SH-SY5Y (cell line): ENCODE measurements at regions not wholly inside any gene's neighbourhood (a gene's known extent, or its start where the extent isn't known, plus 50 kb on each side); places are given as distances from the start of the nearest gene placed in this dataset.

Experiments
- GATA2 ChIP-seq: IDR thresholded peaks from 2 replicates; pipeline ENCODE4 v1.6.1; 2011; ENCODE audit warnings: mild to moderate bottlenecking, low read depth, low read length
- GATA3 ChIP-seq: IDR thresholded peaks from 2 replicates; pipeline ENCODE4 v1.6.1; 2011; ENCODE audit warnings: low read depth, mild to moderate bottlenecking, low read length, moderate library complexity

DNA sequence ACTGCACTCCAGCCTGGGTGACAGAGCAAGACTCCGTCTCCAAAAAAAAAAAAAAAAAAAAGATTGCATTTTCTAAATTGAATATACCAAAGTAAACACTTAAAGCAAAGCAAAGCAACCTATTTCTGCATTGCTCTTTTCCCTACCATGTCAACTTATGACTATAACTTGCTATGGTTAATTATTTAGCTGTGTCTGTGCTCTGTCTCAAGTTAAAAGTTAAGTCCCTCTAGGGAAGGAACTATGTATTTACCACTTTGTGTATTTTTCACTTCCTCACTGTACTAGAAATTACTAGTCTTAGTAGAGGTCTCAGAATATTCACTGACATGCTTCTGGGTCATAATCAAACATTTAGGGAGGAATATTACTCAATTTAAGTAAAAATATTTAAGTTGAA lies 711.7 kb upstream of the SOX9 start:
- TF ChIP-seq GATA2 (no peak), GATA3 (no peak)
